ENCODE measurements at regions not wholly inside any gene's neighbourhood (a gene's known extent, or its start where the extent isn't known, plus 50 kb on each side); places are given as distances from the start of the nearest gene placed in this dataset.
A peak's percentile ranks its signal among the peaks of the same experiment; 100 is the strongest.

GRCh38 chr3:159643406-159643805 is 345.2 kb upstream of the IL12A start:
- ATAC-seq (no peak), DNase-seq (no peak)
- intact Hi-C loops (cut with micrococcal nuclease), result no loop called here

GRCh38 chr3:159645874-159646273 is 342.8 kb upstream of the IL12A start:
- intact Hi-C loops (cut with micrococcal nuclease), result no loop called here
- ATAC-seq, result no peak
- no peak for DNase-seq

- no peak for DNase-seq
- intact Hi-C loops (cut with micrococcal nuclease), result no loop called here
- ATAC-seq, result no peak
Observed at GRCh38 chr3:159649951-159650350, 338.7 kb upstream of the IL12A start.

- no peak for ATAC-seq
- intact Hi-C loops (cut with micrococcal nuclease), result no loop called here
- DNase-seq, result no peak
Observed at GRCh38 chr3:159650726-159651125, 337.9 kb upstream of the IL12A start.

GRCh38 chr3:159652452-159652851 is 336.2 kb upstream of the IL12A start:
- intact Hi-C loops (cut with micrococcal nuclease), result no loop called here
- peak; percentile 66 for ATAC-seq
- DNase-seq, result no peak

GRCh38 chr3:159654183-159655134 is 334.2 kb upstream of the IL12A start:
- peak; percentile 95 for ATAC-seq
- DNase-seq, result no peak
- intact Hi-C loops (cut with micrococcal nuclease), result no loop called here

- intact Hi-C loops (cut with micrococcal nuclease), result no loop called here
- DNase-seq, result no peak
- no peak for ATAC-seq
Observed at GRCh38 chr3:159655202-159655601, 333.4 kb upstream of the IL12A start.

- ATAC-seq, result no peak
- DNase-seq, result no peak
- intact Hi-C loops (cut with micrococcal nuclease), result no loop called here
Observed at GRCh38 chr3:159657176-159657575, 331.5 kb upstream of the IL12A start.

- intact Hi-C loops (cut with micrococcal nuclease), result no loop called here
Observed at GRCh38 chr3:159657629-159658028, 331.0 kb upstream of the IL12A start.

GRCh38 chr3:159660326-159660725 is 328.3 kb upstream of the IL12A start:
- intact Hi-C loops (cut with micrococcal nuclease), result no loop called here
- ATAC-seq (no peak), DNase-seq (no peak)

More at GRCh38 chr3:159657629-159658028, 331.0 kb upstream of the IL12A start:
- ATAC-seq (no peak), DNase-seq (no peak)

- intact Hi-C loops (cut with micrococcal nuclease), result no loop called here
- no peak for DNase-seq
- ATAC-seq, result no peak
Observed at GRCh38 chr3:159660901-159661300, 327.7 kb upstream of the IL12A start.

- ATAC-seq (no peak), DNase-seq (no peak)
- intact Hi-C loops (cut with micrococcal nuclease), result no loop called here
Observed at GRCh38 chr3:159662549-159662948, 326.1 kb upstream of the IL12A start.

- peak; percentile 32 for ATAC-seq
- intact Hi-C loops (cut with micrococcal nuclease), result no loop called here
- DNase-seq, result no peak
Observed at GRCh38 chr3:159664006-159664405, 324.6 kb upstream of the IL12A start.

- peak; percentile 65 for ATAC-seq
- intact Hi-C loops (cut with micrococcal nuclease), result no loop called here
- DNase-seq, result no peak
Observed at GRCh38 chr3:159664653-159665052, 324.0 kb upstream of the IL12A start.

- intact Hi-C loops (cut with micrococcal nuclease), result no loop called here
Observed at GRCh38 chr3:159667261-159667660, 321.4 kb upstream of the IL12A start.

GRCh38 chr3:159668461-159668860 is 320.2 kb upstream of the IL12A start:
- intact Hi-C loops (cut with micrococcal nuclease), result no loop called here
- DNase-seq (peak; percentile 29), ATAC-seq (peak; percentile 88)

More at GRCh38 chr3:159667261-159667660, 321.4 kb upstream of the IL12A start:
- ATAC-seq, result no peak
- no peak for DNase-seq

GRCh38 chr3:159668990-159669476 is 319.6 kb upstream of the IL12A start:
- ATAC-seq, result no peak
- no peak for DNase-seq
- intact Hi-C loops (cut with micrococcal nuclease), result no loop called here

- ATAC-seq (no peak), DNase-seq (no peak)
- intact Hi-C loops (cut with micrococcal nuclease), result no loop called here
Observed at GRCh38 chr3:159669766-159670165, 318.9 kb upstream of the IL12A start.

- ATAC-seq, result no peak
- no peak for DNase-seq
- intact Hi-C loops (cut with micrococcal nuclease), result no loop called here
Observed at GRCh38 chr3:159672728-159673688, 315.6 kb upstream of the IL12A start.

GRCh38 chr3:159674583-159674982 is 314.1 kb upstream of the IL12A start:
- ATAC-seq (no peak), DNase-seq (no peak)
- intact Hi-C loops (cut with micrococcal nuclease), result no loop called here

Data from left ventricle myocardium superior (tissue), 1 donor.